Trophoblast cell (in vitro differentiated cells and primary cell): ENCODE measurements at regions not wholly inside any gene's neighbourhood (a gene's known extent, or its start where the extent isn't known, plus 50 kb on each side); places are given as distances from the start of the nearest gene placed in this dataset.

Experiments used
- DNase-seq, 2 donors: peaks; one replicate each; pipeline ENCODE4 v3.0.0-alpha.2; 2016
- H2AFZ ChIP-seq: 2 replicates; pipeline ENCODE4 v1.6.1; 2013; ENCODE audit warnings: low read length, moderate library complexity, mild to moderate bottlenecking; ENCODE audit not compliant: insufficient read depth, poor library complexity
- H2AK5ac ChIP-seq: 2 replicates; pipeline ENCODE4 v1.6.1; 2013; ENCODE audit warnings: mild to moderate bottlenecking, low read length
- H2BK120ac ChIP-seq: 2 replicates; pipeline ENCODE4 v1.6.1; 2013; ENCODE audit warnings: low read length, mild to moderate bottlenecking, moderate library complexity; ENCODE audit not compliant: insufficient read depth, poor library complexity
- H2BK12ac ChIP-seq: 2 replicates; pipeline ENCODE4 v1.6.1; 2013; ENCODE audit warnings: mild to moderate bottlenecking, low read length, moderate library complexity
- H2BK5ac ChIP-seq: 2 replicates; pipeline ENCODE4 v1.6.1; 2013; ENCODE audit warnings: low read length, low read depth, moderate library complexity, mild to moderate bottlenecking; ENCODE audit not compliant: poor library complexity
- H3K14ac ChIP-seq: 2 replicates; pipeline ENCODE4 v1.6.1; 2013; ENCODE audit warnings: mild to moderate bottlenecking, low read length
- H3K18ac ChIP-seq: 2 replicates; pipeline ENCODE4 v1.6.1; 2013; ENCODE audit warnings: mild to moderate bottlenecking, low read length
- H3K23ac ChIP-seq: 2 replicates; pipeline ENCODE4 v1.6.1; 2013; ENCODE audit warnings: low read length
- H3K27ac ChIP-seq: 2 replicates; pipeline ENCODE4 v1.5.1; 2013; ENCODE audit warnings: low read depth, mild to moderate bottlenecking, inconsistent platforms, low read length, moderate library complexity
- H3K27me3 ChIP-seq: 2 replicates; pipeline ENCODE4 v1.6.1; 2013; ENCODE audit warnings: inconsistent platforms, mild to moderate bottlenecking, low read length, moderate library complexity; ENCODE audit not compliant: insufficient read depth
- H3K36me3 ChIP-seq, 2 experiments: 1 replicate in 1 of 2; 2 replicates in 1 of 2; pipeline ENCODE4 v1.6.1; 2013; ENCODE audit warnings: low read length in 2 of 2, mild to moderate bottlenecking in 2 of 2, moderate library complexity in 1 of 2; ENCODE audit not compliant: insufficient read depth in 2 of 2, control insufficient read depth in 1 of 2
- H3K4ac ChIP-seq: 2 replicates; pipeline ENCODE4 v1.6.1; 2013; ENCODE audit warnings: low read depth, mild to moderate bottlenecking, low read length, moderate library complexity
- H3K4me1 ChIP-seq, 2 experiments: 1 replicate in 1 of 2; 2 replicates in 1 of 2; pipeline ENCODE4 v1.6.1; 2013; ENCODE audit warnings: low read length in 2 of 2, mild to moderate bottlenecking in 2 of 2, moderate library complexity in 1 of 2; ENCODE audit not compliant: insufficient read depth in 2 of 2, control insufficient read depth in 1 of 2
- H3K4me2 ChIP-seq: 2 replicates; pipeline ENCODE4 v1.6.1; 2013; ENCODE audit warnings: inconsistent platforms, mild to moderate bottlenecking, low read length, moderate library complexity
- H3K4me3 ChIP-seq: 2 replicates; pipeline ENCODE4 v1.5.1; 2013; ENCODE audit warnings: mild to moderate bottlenecking, low read depth, low read length, inconsistent platforms
- H3K79me1 ChIP-seq: one replicate; pipeline ENCODE4 v1.6.1; 2013; ENCODE audit warnings: low read length
- H3K79me2 ChIP-seq: 2 replicates; pipeline ENCODE4 v1.6.1; 2013; ENCODE audit warnings: low read length, mild to moderate bottlenecking; ENCODE audit not compliant: control insufficient read depth, insufficient read depth, poor library complexity
- H3K9ac ChIP-seq: 2 replicates; pipeline ENCODE4 v1.6.1; 2013; ENCODE audit warnings: mild to moderate bottlenecking, low read length
- H3K9me3 ChIP-seq: 2 replicates; pipeline ENCODE4 v1.6.1; 2013; ENCODE audit warnings: low read depth, mild to moderate bottlenecking, control low read depth, inconsistent platforms, low read length; ENCODE audit not compliant: insufficient read depth
- H4K12ac ChIP-seq: 2 replicates; pipeline ENCODE4 v1.6.1; 2013; ENCODE audit warnings: low read depth, mild to moderate bottlenecking, low read length, moderate library complexity
- H4K8ac ChIP-seq: 2 replicates; pipeline ENCODE4 v1.6.1; 2013; ENCODE audit warnings: low read depth, mild to moderate bottlenecking, low read length, moderate library complexity
- H4K91ac ChIP-seq: one replicate; pipeline ENCODE4 v1.6.1; 2013; ENCODE audit warnings: low read depth, mild to moderate bottlenecking, low read length, moderate library complexity
- WGBS: extraction: QIAGEN DNeasy Blood & Tissue Kit; methylation state at CpG from one replicate; pipeline ENCODE4 v1.1.7; 2013; ENCODE audit warnings: missing lambda C conversion rate; ENCODE audit not compliant: insufficient read length, insufficient coverage; ENCODE audit errors: extremely low coverage; 5-methylcytosine and 5-hydroxymethylcytosine counted together

DNA sequence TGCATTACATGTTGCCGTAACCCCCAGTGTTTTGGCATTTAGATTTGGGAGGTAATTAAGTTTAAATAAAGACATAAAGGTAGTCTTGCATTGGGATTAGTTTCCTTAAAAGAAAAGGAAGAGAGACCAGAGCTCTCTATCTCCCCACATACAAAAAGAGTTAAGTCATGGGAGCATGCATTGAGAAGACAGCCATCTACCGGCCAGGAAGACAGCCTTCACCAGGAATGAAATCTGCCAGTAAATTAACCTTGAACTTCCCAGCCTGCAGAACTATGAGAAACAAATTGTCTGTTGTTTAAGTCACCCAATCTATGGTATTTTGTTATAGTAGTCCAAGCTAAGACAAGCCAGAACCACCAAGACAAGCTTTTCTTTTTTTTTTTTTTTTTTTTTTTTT lies 567.0 kb upstream of the CDH18 start:
- Histone ChIP-seq H3K9ac (no peak overlapping the region), H2AFZ (no peak overlapping the region), H4K12ac (no peak overlapping the region), H3K9me3 (no peaks in the 10 kb centered on the region), H3K27me3 (no peaks in the 10 kb centered on the region), H2BK120ac (no peak overlapping the region), H3K4me1 (no peaks in the 10 kb centered on the region), H4K91ac (no peak overlapping the region), H3K4me2 (no peak overlapping the region), H2BK5ac (no peak overlapping the region), H3K36me3 (no peaks in the 10 kb centered on the region), H3K18ac (no peak overlapping the region), H3K27ac (no peak overlapping the region), H3K14ac (no peak overlapping the region), H3K4ac (no peak overlapping the region), H2BK12ac (no peak overlapping the region), H4K8ac (no peak overlapping the region), H3K79me1 (no peaks in the 10 kb centered on the region), H3K23ac (no peak overlapping the region), H3K79me2 (no peaks in the 10 kb centered on the region), H3K4me3 (no peak overlapping the region), H2AK5ac (no peak overlapping the region)
- DNase-seq = no peak
- WGBS = no CpG with 5 or more reads among the region's 2 CpGs

DNA sequence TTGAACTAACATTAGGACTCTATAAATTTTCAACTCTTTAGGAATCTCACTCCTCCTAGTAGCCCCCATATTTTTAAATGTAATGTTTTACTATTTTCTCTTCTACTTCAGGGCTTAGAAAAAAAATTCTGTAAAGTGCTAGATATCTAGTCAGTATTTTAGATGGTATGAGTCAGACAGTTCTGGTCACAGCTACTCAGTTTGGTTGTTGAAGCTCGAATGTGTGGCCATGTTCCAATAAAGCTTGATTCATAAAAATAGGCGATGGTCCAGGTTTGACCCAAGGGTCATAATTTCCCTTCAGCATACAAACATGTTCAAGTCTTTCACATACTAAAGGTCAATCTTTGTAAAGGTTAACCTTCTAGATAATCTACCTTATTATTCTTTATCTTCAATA lies 566.0 kb upstream of the CDH18 start:
- no peak overlapping the region for H2BK12ac ChIP-seq
- H3K79me1 ChIP-seq = no peaks in the 10 kb centered on the region
- H3K23ac ChIP-seq = no peak overlapping the region
- H2BK120ac ChIP-seq = no peak overlapping the region
- H3K9me3 ChIP-seq = no peaks in the 10 kb centered on the region
- no peaks in the 10 kb centered on the region for H3K79me2 ChIP-seq
- H4K12ac ChIP-seq = no peak overlapping the region
- WGBS = no CpG with 5 or more reads among the region's 2 CpGs
- H4K8ac ChIP-seq = no peak overlapping the region
- no peaks in the 10 kb centered on the region for H3K4me1 ChIP-seq
- no peak overlapping the region for H3K27ac ChIP-seq
- H3K18ac ChIP-seq = no peak overlapping the region
- H3K14ac ChIP-seq = no peak overlapping the region
- H3K4me2 ChIP-seq = no peak overlapping the region
- H3K27me3 ChIP-seq = no peaks in the 10 kb centered on the region
- no peak overlapping the region for H2BK5ac ChIP-seq
- H3K36me3 ChIP-seq = no peaks in the 10 kb centered on the region
- H4K91ac ChIP-seq = no peak overlapping the region
- no peak overlapping the region for H3K9ac ChIP-seq
- no peak for DNase-seq
- no peak overlapping the region for H3K4ac ChIP-seq
- no peak overlapping the region for H2AFZ ChIP-seq
- H3K4me3 ChIP-seq = no peak overlapping the region
- no peak overlapping the region for H2AK5ac ChIP-seq

DNA sequence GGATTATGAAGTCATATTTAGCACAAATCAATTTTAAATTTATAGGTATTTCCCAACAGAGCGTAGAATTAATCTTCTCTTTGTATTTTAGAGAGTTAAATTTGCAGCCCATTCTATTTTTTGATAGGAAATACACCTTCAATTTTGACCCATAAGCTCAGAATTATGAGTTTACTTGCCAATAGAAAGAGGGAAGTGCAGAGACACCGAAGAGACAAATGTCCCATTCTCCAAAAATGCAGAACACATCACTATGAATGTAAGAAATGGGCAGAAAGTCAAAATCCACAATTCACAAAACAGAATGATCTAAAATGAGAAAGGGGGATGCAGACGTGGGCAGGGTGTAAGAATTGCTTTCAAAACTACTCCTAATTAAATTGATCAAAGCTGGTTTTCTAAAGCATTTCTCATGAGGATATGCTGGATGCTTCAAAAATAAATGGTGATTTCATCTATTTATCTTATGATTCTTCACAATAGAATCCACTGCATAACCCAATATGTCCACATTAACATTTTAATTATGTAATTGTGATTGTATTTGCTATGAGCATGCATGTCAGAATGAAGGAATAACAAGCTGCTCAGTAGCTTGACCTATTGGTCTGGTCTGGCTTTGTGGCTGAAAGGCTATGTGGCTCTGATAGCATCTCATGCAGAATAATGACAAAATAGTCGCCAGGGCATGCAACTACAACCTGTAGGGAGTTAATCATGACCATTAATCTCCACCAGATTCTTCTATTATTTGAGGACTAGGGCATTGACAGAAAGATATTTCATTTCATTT lies 550.1 kb upstream of the CDH18 start:
- Histone ChIP-seq H4K8ac (no peak overlapping the region), H3K9me3 (no peaks in the 10 kb centered on the region), H2BK5ac (no peak overlapping the region), H3K4me1 (no peaks in the 10 kb centered on the region), H4K12ac (no peak overlapping the region), H3K4me2 (no peak overlapping the region), H3K9ac (no peak overlapping the region), H2BK12ac (no peak overlapping the region), H3K27me3 (no peaks in the 10 kb centered on the region), H3K79me2 (no peaks in the 10 kb centered on the region), H3K4me3 (no peak overlapping the region), H2AK5ac (no peak overlapping the region), H4K91ac (no peak overlapping the region), H3K14ac (no peak overlapping the region), H3K27ac (no peak overlapping the region), H2AFZ (no peak overlapping the region), H2BK120ac (no peak overlapping the region), H3K36me3 (no peaks in the 10 kb centered on the region), H3K79me1 (no peaks in the 10 kb centered on the region), H3K4ac (no peak overlapping the region), H3K18ac (no peak overlapping the region), H3K23ac (no peak overlapping the region)
- no CpG with 5 or more reads among the region's 4 CpGs for WGBS
- DNase-seq = no peak

DNA sequence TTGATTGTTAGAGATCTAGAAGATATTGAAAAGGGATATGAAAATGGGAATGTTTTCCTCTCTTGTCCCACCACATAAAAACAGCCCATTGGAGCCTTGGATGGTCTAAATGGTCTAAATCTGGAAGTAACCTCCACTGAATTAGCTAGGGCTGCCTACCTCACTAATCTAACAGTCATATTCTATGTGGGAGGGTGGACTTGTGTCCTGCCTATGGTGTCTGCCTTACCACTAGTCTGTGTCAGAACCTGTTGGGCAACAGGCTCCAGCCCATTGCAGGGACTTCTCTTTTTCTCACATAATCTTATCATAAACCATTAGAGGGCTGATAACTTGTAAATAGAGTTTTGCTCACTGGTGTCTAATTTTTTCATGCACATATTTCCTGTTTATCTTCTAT lies 548.8 kb upstream of the CDH18 start:
- no peak overlapping the region for H3K14ac ChIP-seq
- no peak for DNase-seq
- no peaks in the 10 kb centered on the region for H3K36me3 ChIP-seq
- H2AFZ ChIP-seq = no peak overlapping the region
- H4K8ac ChIP-seq = no peak overlapping the region
- no peak overlapping the region for H2BK120ac ChIP-seq
- H2BK12ac ChIP-seq = no peak overlapping the region
- H3K79me2 ChIP-seq = no peaks in the 10 kb centered on the region
- H3K9me3 ChIP-seq = no peaks in the 10 kb centered on the region
- no peak overlapping the region for H3K27ac ChIP-seq
- no peak overlapping the region for H2AK5ac ChIP-seq
- no peaks in the 10 kb centered on the region for H3K27me3 ChIP-seq
- no peak overlapping the region for H3K9ac ChIP-seq
- H3K79me1 ChIP-seq = no peaks in the 10 kb centered on the region
- no peak overlapping the region for H3K4me2 ChIP-seq
- no peak overlapping the region for H3K4ac ChIP-seq
- H2BK5ac ChIP-seq = no peak overlapping the region
- no peak overlapping the region for H4K91ac ChIP-seq
- no peak overlapping the region for H4K12ac ChIP-seq
- no peak overlapping the region for H3K4me3 ChIP-seq
- H3K23ac ChIP-seq = no peak overlapping the region
- H3K18ac ChIP-seq = no peak overlapping the region
- no peaks in the 10 kb centered on the region for H3K4me1 ChIP-seq
